GM19025 (cell line): ENCODE measurements at regions not wholly inside any gene's neighbourhood (a gene's known extent, or its start where the extent isn't known, plus 50 kb on each side); places are given as distances from the start of the nearest gene placed in this dataset.
"Not testable (repeated sequence)": the region's sequence is repeated elsewhere in the genome, so short reads cannot be mapped to it uniquely, and the experiment has no call there.

Source experiments
- ATAC-seq: cut with Tn5 transposase; IDR thresholded peaks from one replicate; pipeline ENCODE4 v1.9.1; 2021; ENCODE audit warnings: mild to moderate bottlenecking, low read depth, moderate library complexity; ENCODE audit not compliant: unreplicated experiment

- no peak for ATAC-seq
These were observed 867.3 kb downstream of the TYW1 start for GRCh38 chr7:67863911-67864310.

- no peak for ATAC-seq
These were observed 869.4 kb downstream of the TYW1 start for GRCh38 chr7:67866054-67866453.

- no peak for ATAC-seq
These were observed 870.2 kb downstream of the TYW1 start for GRCh38 chr7:67866812-67867211.

- ATAC-seq, result no peak
These were observed 873.8 kb downstream of the TYW1 start for GRCh38 chr7:67870396-67870795.

GRCh38 chr7:67875558-67875957 is 878.9 kb downstream of the TYW1 start:
- no peak for ATAC-seq

GRCh38 chr7:67878808-67879207 is 882.2 kb downstream of the TYW1 start:
- ATAC-seq, result no peak

- no peak for ATAC-seq
These were observed 886.2 kb downstream of the TYW1 start for GRCh38 chr7:67882843-67883242.

GRCh38 chr7:67890316-67890715 is 893.7 kb downstream of the TYW1 start:
- ATAC-seq, result no peak

GRCh38 chr7:67894746-67895145 is 898.1 kb downstream of the TYW1 start:
- ATAC-seq, result no peak

GRCh38 chr7:67896721-67897120 is 900.1 kb downstream of the TYW1 start:
- ATAC-seq, result no peak

GRCh38 chr7:67900456-67900855 is 903.8 kb downstream of the TYW1 start:
- ATAC-seq, result no peak

GRCh38 chr7:67901808-67902480 is 905.3 kb downstream of the TYW1 start:
- ATAC-seq, result no peak

- ATAC-seq, result no peak
These were observed 911.2 kb downstream of the TYW1 start for GRCh38 chr7:67907792-67908191.

GRCh38 chr7:67912437-67912836 is 915.8 kb downstream of the TYW1 start:
- ATAC-seq, result no peak

- no peak for ATAC-seq
These were observed 917.0 kb downstream of the TYW1 start for GRCh38 chr7:67913604-67914003.

- not testable (repeated sequence) for ATAC-seq
These were observed 919.5 kb downstream of the TYW1 start for GRCh38 chr7:67916111-67916510.

GRCh38 chr7:67916571-67917436 is 920.2 kb downstream of the TYW1 start:
- ATAC-seq, result no peak

- no peak for ATAC-seq
These were observed 920.8 kb downstream of the TYW1 start for GRCh38 chr7:67917437-67917755.

GRCh38 chr7:67918158-67918557 is 921.5 kb downstream of the TYW1 start:
- ATAC-seq, result no peak

- no peak for ATAC-seq
These were observed 926.7 kb downstream of the TYW1 start for GRCh38 chr7:67923286-67923685.

- no peak for ATAC-seq
These were observed 931.5 kb downstream of the TYW1 start for GRCh38 chr7:67928141-67928540.

GRCh38 chr7:67936447-67936846 is 939.8 kb downstream of the TYW1 start:
- ATAC-seq, result not testable (repeated sequence)
